ENCODE measurements at regions not wholly inside any gene's neighbourhood (a gene's known extent, or its start where the extent isn't known, plus 50 kb on each side); places are given as distances from the start of the nearest gene placed in this dataset.

DNA sequence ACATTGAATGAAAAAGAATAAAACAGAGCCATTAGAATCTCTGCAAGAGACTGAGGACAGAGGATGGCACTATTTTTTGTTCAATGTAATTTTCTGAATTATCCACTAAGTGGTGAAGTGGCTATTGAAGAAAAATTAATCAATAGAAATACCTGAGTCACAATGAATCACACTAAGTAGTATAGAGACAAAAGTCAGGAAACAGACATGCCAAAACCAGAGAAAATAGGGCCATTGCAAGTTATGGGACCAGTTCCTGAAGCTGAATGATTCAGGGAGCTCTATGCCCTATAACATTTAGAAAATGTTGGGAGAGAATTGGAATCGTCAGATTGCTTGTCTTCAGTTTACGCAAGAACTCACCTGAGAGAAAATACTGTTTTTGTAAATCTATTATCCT lies 1103.2 kb upstream of the ALCAM start:
- TF ChIP-seq, protein P1, sequence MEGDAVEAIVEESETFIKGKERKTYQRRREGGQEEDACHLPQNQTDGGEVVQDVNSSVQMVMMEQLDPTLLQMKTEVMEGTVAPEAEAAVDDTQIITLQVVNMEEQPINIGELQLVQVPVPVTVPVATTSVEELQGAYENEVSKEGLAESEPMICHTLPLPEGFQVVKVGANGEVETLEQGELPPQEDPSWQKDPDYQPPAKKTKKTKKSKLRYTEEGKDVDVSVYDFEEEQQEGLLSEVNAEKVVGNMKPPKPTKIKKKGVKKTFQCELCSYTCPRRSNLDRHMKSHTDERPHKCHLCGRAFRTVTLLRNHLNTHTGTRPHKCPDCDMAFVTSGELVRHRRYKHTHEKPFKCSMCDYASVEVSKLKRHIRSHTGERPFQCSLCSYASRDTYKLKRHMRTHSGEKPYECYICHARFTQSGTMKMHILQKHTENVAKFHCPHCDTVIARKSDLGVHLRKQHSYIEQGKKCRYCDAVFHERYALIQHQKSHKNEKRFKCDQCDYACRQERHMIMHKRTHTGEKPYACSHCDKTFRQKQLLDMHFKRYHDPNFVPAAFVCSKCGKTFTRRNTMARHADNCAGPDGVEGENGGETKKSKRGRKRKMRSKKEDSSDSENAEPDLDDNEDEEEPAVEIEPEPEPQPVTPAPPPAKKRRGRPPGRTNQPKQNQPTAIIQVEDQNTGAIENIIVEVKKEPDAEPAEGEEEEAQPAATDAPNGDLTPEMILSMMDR (IDR thresholded peaks at IDR 0.05): no peak
- TF ChIP-seq POLR2A (IDR thresholded peaks at IDR 0.05): no peak
